KBM-7 (cell line): ENCODE measurements at regions not wholly inside any gene's neighbourhood (a gene's known extent, or its start where the extent isn't known, plus 50 kb on each side); places are given as distances from the start of the nearest gene placed in this dataset.
"Not testable (repeated sequence)": the region's sequence is repeated elsewhere in the genome, so short reads cannot be mapped to it uniquely, and the experiment has no call there.

Experiments
- DNase-seq: peaks from one replicate; pipeline ENCODE4 v3.0.0-alpha.2; 2015
- in situ Hi-C: fragments of 300-500 bp; cut with MboI; formaldehyde crosslinking; loops from 2 replicates; pipeline ENCODE4 v1.14.3; 2020; ENCODE audit warnings: low sequenced_read_pairs, low pct_unique_long_range_greater_than_20kb, mixed read lengths

- DNase-seq, in situ Hi-C loops: not testable (repeated sequence)
These were observed 840.3 kb upstream of the ROBO1 start for GRCh38 chr3:80608072-80608471.

- DNase-seq = peak; percentile 4
- in situ Hi-C loops = no loop called here
These were observed 838.3 kb upstream of the ROBO1 start for GRCh38 chr3:80606073-80606472.

DNA sequence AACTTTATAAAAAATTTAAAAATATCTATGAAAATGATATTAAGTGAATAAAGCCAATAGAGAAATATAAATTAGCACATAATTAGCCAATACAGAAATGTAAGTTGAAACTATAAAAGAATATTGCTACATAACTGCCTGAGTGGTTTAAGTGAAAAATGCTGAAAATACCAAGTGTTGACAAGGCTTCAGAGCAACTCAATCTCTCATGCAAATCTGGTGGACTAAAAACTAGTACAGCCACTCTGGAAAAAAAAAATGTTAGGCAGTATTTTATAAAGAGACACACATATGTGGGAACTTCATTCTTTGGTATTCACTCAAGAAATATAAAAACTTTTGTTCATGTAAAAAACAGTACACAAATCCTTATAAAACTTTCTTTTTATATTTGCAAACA lies 833.7 kb upstream of the ROBO1 start:
- in situ Hi-C loops = no loop called here
- no peak for DNase-seq

DNA sequence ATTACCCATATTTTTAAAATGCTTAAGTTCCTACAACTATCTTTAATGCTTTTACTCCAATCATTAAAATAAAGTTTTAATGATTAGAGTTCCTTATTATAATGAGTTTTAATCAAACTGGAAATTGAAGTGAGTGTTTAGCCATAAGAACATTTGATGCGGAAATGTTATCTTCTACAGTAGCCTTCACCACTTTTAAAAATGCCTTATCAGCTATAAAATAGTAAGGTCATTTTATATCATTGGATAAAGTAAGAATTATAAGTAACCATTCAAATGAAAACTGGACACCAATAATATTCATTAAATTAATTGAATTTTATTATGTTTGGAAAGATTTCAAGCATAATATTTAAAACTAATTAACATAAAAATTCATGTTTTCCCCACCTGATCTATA lies 825.0 kb upstream of the ROBO1 start:
- in situ Hi-C loops = no loop called here
- no peak for DNase-seq

DNA sequence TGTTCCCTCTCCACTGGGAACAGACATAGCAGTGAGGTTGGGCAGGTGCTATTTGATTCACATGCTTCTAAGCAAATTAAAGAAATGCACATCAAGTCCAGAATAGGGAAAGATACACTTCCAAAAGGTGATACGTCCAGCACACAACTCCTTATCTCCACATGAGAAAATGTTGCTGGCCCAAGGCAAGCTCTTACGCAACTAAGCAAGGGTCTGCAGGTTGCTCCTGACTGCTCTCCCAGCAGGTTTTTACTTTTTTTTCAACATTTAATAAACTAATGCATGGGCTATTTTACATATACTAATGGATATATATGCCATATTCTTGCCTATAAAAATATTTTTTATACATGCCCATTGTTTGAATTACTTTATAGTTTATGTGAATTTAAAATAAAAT lies 818.5 kb upstream of the ROBO1 start:
- in situ Hi-C loops = no loop called here
- DNase-seq = no peak

GRCh38 chr3:80580146-80580545 lies 812.3 kb upstream of the ROBO1 start:
- in situ Hi-C loops = no loop called here
- DNase-seq = no peak

DNA sequence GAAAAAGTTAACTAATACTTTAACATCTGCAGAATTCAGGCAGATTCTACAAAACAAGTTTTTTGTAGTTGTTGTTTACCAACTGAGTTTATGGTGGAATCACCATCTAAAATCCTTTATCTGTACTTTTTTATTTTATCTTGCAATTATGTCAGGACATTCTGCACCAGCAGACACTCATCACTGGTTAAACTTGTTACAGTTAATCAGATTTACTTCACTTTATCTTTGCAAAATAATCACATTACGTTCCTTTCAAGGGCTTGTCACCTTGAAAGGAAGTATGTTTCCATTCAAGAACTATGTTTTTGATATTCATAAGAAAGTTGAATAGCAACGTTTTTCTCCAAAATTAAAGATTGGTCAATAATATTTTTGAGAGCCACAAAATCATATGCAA lies 796.6 kb upstream of the ROBO1 start:
- no peak for DNase-seq
- in situ Hi-C loops = no loop called here

DNA sequence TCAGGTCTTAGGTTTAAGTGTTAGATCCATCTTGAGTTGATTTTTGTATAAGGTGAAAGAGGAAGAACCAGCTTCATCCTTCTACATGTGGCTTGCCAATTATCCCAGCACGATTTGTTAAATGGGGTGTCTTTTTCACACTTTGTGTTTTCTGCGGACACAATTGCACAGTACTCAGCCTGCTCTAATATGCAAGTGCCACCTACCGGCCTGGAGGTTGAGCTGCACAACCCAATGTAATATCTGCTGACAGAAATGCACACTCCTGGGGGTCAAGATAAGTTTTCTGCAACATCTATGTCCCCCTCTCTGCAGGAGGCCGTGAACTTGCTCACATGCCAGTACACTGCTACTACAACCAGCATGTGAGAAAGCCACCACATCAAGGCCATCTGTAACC lies 791.9 kb upstream of the ROBO1 start:
- no peak for DNase-seq
- in situ Hi-C loops = no loop called here

DNA sequence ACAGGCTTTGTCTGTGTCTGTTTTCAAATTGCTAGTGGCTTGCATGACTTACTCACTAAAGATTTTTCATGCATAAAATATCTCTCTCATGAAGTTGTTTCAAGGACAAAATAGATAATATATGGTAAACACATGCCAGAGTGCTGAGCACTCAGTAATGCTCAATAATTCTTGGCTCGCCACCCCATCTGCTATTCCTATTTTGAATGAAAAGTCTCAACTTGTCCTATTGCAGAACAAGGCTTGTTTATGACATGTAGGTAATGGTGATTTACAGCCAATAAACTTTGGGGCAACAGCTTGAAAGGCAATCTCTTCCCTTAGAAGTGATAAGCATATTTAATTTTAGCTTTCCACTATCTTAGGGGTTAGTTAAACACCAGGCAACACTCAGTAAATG lies 789.0 kb upstream of the ROBO1 start:
- no peak for DNase-seq
- in situ Hi-C loops = no loop called here

DNA sequence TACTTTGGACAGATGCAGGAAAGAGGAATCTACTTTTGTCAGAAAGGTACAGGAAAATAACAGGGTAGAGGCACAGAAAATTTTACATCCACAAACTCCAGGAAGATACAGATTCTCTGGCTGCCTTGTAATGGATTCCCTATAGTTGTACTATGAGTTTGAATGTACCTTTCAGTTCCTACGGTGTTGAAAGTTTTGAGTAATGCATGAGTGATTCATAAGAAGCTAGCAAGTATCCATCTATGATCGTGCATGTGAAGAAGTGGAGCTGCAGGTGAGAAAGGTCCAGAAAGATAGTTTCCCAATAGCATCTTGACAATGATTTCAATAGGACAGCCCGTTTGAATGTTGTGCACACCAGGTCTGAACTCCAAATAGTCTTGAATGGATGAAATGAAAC lies 786.5 kb upstream of the ROBO1 start:
- DNase-seq = no peak
- in situ Hi-C loops = no loop called here

DNA sequence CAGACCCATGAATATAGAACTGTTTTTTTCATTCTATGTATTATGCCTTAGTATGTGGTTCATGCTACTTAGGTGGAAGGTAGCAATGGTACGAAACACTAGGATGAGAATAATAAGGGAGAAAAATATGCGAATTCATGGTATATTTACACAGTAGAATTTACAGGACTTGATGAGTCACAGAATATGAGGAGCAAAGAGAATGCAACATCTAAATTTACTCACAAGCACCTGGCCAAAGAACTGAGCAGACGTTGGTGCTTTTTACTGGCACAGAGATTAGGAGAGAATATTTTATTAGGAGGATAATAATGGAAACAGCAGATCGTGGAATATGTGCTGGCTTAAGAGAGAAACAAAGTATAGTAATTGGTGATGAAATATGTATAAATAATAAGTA lies 785.4 kb upstream of the ROBO1 start:
- DNase-seq = no peak
- in situ Hi-C loops = no loop called here

- in situ Hi-C loops = no loop called here
- no peak for DNase-seq
These were observed 782.4 kb upstream of the ROBO1 start for GRCh38 chr3:80550174-80550573.

DNA sequence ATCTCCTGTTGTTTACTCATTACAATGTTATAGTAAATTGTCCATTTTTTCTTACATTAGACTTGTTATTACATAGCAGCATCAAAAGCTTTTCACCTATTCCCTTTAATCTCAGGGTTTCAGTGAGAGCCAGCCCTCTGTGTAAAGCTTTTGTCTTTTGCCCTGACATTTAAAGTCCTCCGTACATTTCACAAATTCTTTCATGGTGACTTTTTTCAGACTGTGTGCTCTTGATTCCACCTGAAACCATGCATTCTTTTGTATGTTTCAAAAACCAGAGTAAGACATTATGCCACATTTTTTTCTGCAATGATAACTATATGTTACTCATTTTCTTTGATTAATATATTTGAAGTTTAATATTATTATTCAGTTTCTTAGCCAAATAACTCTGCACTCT lies 781.4 kb upstream of the ROBO1 start:
- DNase-seq = no peak
- in situ Hi-C loops = no loop called here

DNA sequence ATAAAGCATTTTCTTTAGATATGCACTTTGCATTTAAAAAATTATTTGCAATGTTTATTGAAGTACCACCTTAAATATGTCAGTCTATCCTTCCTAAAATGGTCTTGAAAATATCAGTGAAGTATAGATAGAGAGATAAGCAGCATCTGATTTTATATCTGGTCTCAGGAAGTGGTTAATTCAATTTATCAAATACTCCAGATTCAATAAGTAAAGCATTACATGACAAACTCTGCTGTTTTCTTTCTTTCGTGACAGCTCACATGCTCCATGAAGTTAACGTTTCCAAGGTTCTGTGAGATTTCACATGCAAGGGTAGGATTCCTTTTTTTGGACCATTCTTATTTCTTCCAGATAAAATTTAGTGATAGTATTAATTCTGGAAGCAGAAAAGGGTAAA lies 775.4 kb upstream of the ROBO1 start:
- no peak for DNase-seq
- in situ Hi-C loops = no loop called here

DNA sequence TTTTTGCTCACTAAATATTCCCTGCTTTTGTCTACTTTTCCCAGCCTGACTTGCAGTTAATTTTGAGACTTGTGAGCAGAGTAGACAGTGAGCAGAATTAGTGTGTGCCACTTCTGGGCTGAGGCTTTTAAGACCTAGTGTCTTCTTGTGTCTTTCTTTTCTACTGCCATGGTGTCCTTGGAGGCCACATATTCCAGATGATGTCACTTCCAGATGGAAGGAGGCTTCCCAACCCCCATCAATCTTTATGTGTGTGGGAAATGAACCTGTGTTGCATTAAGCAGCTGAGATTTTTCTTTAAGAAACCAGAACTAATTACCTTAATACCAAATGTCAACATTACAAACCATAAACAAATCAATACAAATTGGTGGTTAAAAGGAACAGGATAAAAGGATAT lies 774.7 kb upstream of the ROBO1 start:
- no peak for DNase-seq
- in situ Hi-C loops = no loop called here

- no peak for DNase-seq
- in situ Hi-C loops = no loop called here
These were observed 769.9 kb upstream of the ROBO1 start for GRCh38 chr3:80537680-80538079.

DNA sequence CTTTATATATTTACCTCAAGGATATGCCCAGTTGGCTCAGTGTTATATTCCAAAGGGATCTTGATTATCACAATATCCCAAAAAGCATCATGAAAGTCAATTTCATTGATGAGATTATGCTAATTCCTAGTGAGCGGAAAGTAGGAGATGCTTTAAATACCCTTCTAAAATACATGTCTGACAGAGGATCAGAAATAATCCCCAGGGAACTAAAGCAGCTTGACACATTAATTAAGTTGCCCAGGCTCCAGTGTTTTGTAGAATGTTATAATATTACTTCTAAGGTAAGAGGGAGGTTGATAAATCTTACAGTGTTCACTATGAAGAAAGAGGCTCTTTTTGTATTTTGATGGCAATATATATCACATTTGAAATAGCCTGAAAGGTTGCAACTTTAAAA lies 767.5 kb upstream of the ROBO1 start:
- DNase-seq = no peak
- in situ Hi-C loops = no loop called here

- DNase-seq = no peak
- in situ Hi-C loops = no loop called here
These were observed 765.8 kb upstream of the ROBO1 start for GRCh38 chr3:80533553-80533952.

DNA sequence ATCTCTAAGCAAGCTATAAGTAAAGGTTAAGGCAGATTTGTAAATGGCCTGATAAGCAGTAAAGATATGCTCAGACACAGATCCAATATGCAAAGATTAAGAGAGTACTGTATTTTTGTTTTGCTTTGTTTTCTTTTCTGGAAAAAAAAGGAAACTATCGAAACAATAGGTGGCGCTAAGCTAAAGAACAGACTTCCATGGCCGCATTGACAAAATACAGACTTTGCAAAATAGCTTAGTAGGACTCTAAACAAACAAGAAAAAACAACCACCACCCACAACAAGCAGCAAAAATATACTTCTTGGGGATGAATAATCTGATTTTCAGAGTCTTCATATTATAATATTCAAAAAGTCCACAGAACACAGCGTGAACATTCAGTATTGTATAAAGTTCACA lies 758.4 kb upstream of the ROBO1 start:
- no peak for DNase-seq
- in situ Hi-C loops = no loop called here

DNA sequence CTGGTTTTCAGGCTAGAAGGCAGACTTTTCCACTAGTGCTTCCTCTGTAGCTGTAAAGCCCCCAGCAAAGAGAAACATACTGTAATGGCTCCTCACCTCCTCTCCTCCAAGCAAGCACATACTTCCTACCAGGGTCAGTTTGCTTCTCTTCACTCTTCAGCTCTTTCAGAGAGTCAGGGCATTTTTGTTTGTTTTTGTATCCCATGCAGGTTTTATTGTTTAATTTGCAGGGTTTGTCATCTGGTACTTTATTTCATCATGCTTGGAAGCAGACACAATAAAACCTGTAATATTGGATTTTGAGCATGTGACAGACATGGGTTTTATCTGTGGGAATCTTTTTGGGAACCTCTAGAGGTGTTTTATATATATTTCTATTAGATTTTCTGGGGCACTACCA lies 753.3 kb upstream of the ROBO1 start:
- in situ Hi-C loops = no loop called here

GRCh38 chr3:80519436-80519835 lies 751.6 kb upstream of the ROBO1 start:
- no peak for DNase-seq
- in situ Hi-C loops = no loop called here

More for the DNA sequence above, 753.3 kb upstream of the ROBO1 start:
- no peak for DNase-seq

GRCh38 chr3:80496452-80496851 lies 728.7 kb upstream of the ROBO1 start:
- in situ Hi-C loops = no loop called here

More at GRCh38 chr3:80496452-80496851, 728.7 kb upstream of the ROBO1 start:
- no peak for DNase-seq
